Brain microvascular endothelial cell (primary cell): ENCODE measurements at regions not wholly inside any gene's neighbourhood (a gene's known extent, or its start where the extent isn't known, plus 50 kb on each side); places are given as distances from the start of the nearest gene placed in this dataset.

Experiments
- DNase-seq: peaks from one replicate; pipeline ENCODE4 v3.0.0-alpha.2; 2020
- H3K27ac ChIP-seq: fragments of 250-450 bp; sonication (Bioruptor Pico); 2 replicates; pipeline ENCODE4 v1.5.1; 2020; ENCODE audit warnings: mild to moderate bottlenecking, moderate library complexity
- H3K27me3 ChIP-seq: fragments of 250-450 bp; sonication (Bioruptor Pico); replicated peaks from 2 replicates; pipeline ENCODE4 v1.5.1; 2020; ENCODE audit warnings: mild to moderate bottlenecking
- H3K36me3 ChIP-seq: fragments of 250-450 bp; sonication (Bioruptor Pico); replicated peaks from 2 replicates; pipeline ENCODE4 v1.5.1; 2020; ENCODE audit warnings: mild to moderate bottlenecking
- H3K4me3 ChIP-seq: 2 replicates; pipeline ENCODE4 v1.5.1; 2011; ENCODE audit warnings: low read depth, mild to moderate bottlenecking, control low read depth, low read length, moderate library complexity
- in situ Hi-C: cut with HindIII; loops from 2 replicates; pipeline ENCODE4 v1.10.0; 2017; ENCODE audit warnings: low sequenced_read_pairs, low pct_ligation_motif_present
- TF ChIP-seq, protein P1 (sequence below): IDR thresholded peaks from 2 replicates; pipeline ENCODE4 v1.5.1; 2011; ENCODE audit warnings: low read depth, mild to moderate bottlenecking, moderate library complexity, low read length, control low read depth, inconsistent platforms; ENCODE audit errors: missing control alignments

DNA sequence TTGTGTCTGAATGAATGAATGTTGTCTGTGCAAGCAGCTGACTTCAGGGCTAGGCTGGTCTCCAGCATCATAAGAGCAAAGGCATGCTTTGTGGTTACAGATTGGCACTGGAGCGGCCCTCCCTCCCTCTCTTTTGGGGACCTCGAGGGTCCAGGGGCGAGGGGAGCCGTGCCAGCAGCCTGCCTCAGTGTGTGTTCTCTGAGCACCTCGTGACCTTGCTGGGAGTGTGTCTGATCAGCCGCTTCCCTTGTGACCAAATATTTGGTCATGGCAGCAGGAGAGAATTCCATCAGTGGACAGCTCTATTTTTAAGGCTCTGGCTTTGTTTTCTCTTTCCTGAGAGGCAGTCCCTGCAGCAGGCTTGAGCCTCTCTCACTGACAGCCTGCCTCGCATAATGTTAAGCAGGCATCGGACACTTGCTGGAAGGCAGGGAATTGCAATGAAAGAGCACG, 329.7 kb downstream of the UQCRFS1 start:
- Histone ChIP-seq H3K4me3 (no peak overlapping the region), H3K36me3 (no peaks in the 10 kb centered on the region), H3K27ac (no peak overlapping the region), H3K27me3 (no peaks in the 10 kb centered on the region)
- no peak for DNase-seq
- in situ Hi-C loops = no loop called here
- TF ChIP-seq, protein P1, sequence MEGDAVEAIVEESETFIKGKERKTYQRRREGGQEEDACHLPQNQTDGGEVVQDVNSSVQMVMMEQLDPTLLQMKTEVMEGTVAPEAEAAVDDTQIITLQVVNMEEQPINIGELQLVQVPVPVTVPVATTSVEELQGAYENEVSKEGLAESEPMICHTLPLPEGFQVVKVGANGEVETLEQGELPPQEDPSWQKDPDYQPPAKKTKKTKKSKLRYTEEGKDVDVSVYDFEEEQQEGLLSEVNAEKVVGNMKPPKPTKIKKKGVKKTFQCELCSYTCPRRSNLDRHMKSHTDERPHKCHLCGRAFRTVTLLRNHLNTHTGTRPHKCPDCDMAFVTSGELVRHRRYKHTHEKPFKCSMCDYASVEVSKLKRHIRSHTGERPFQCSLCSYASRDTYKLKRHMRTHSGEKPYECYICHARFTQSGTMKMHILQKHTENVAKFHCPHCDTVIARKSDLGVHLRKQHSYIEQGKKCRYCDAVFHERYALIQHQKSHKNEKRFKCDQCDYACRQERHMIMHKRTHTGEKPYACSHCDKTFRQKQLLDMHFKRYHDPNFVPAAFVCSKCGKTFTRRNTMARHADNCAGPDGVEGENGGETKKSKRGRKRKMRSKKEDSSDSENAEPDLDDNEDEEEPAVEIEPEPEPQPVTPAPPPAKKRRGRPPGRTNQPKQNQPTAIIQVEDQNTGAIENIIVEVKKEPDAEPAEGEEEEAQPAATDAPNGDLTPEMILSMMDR = no peak

DNA sequence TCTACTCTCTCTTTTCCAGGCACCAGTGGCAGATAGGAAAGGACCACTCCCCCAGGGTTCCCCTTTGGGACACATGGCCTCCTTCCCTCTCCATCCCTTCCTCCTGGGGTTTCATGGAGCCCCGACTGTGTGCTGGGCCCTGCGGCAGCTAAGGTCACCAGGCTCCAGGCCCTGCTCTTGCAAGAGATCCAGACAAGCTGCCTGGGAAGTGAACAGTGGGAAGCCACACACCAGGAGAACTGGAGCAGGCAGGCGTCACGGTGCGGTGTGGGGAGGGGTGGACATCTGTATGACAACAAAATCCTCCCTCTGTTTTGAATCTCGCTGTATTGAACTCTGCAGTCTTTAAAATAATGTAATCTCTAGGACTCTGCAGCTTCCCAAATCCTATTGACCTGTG, 330.1 kb downstream of the UQCRFS1 start:
- TF ChIP-seq, protein P1 = no peak
- no peak for DNase-seq
- H3K36me3 ChIP-seq = no peaks in the 10 kb centered on the region
- in situ Hi-C loops = no loop called here
- H3K27ac ChIP-seq = no peak overlapping the region
- H3K27me3 ChIP-seq = no peaks in the 10 kb centered on the region
- H3K4me3 ChIP-seq = no peak overlapping the region

DNA sequence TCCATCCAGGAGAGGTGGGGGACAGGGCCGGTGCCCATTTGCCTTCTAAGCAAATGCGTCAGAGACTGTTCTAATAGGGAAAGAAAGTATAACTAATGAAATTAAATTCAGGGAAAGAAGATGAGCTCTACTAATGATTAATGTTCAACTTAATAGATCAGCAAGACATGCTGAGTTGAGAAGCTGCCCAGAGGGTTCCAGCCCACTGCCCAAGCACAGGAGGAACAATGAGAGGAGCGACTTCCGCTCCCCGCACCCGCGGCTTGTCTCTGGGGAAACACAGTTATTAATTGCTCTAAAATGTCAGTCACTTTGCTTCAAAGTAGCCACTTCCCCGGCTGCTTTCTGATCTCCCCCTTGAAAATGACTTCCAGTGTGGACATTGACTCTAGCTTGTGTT, 331.3 kb downstream of the UQCRFS1 start:
- in situ Hi-C loops = no loop called here
- Histone ChIP-seq H3K27ac (no peak overlapping the region), H3K36me3 (no peaks in the 10 kb centered on the region), H3K27me3 (no peaks in the 10 kb centered on the region), H3K4me3 (no peak overlapping the region)
- TF ChIP-seq, protein P1 = no peak
- no peak for DNase-seq

DNA sequence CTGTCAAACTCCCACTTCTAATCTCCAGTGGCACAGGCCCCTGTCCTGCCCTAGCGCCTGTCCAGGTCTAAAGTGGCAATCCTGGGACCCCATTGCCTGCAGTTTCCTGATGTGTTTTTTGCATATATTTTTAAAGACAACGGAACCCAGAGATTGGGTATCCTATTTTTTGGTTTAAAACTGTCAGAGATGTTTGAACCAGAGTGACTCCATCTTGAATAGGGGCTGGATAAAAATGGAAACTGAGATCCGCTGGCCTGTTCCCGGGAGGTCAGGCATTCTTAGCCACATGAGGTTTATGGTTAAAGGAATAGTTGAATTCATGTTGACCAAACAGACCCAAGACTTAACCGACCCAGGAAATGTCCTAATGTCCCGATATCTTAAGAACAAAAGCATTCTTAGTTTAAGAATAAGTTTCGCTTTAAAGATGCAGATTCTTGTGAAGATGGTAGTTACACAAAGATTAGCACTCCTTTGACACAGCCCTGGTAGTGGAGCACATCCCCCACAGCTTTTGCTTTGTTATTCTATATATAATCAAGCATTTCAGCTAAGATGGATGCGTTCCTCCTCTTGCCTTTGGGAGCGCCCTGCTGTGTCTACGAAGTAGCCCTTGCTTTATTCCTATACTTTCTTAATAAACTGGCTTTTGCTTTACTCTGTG, 332.1 kb downstream of the UQCRFS1 start:
- H3K27me3 ChIP-seq = no peaks in the 10 kb centered on the region
- H3K36me3 ChIP-seq = no peaks in the 10 kb centered on the region
- TF ChIP-seq, protein P1 = no peak
- in situ Hi-C loops = no loop called here
- H3K27ac ChIP-seq = no peak overlapping the region
- DNase-seq = no peak
- no peak overlapping the region for H3K4me3 ChIP-seq

DNA sequence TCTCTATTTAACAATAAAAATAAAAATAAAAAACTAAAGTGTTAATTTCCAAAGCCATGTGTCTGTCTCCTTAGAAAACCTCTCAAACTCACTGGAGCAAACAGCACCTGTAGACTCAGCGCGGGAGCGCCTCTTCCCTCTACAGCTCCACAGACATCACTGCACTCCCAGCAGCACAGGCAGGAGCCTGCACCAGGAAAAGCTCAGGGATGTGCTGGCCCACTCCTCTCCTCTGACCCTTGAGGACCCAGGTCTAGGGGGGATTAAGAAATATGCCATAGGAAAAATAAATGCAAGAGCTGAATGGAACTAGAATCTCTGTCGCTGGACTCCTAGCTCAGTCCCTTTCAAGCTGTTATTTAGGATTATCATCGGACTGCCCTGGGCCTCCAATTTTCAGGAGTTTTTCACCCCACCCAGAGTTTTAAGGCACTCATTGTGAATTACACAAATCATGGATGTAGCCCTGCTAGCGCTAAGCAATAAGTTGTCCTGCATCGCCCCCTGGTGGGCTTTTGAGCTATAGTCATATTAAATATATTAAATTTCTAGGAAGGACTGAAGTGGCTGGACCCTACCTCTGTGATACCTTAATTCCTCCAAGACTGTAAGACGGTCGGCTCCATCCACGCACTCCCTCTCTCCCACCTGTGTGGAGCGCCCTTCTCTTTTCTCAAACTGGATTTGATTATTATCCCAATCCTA, 333.9 kb downstream of the UQCRFS1 start:
- TF ChIP-seq, protein P1 = peak; percentile 70
- in situ Hi-C loops = no loop called here
- H3K27me3 ChIP-seq = no peaks in the 10 kb centered on the region

DNA sequence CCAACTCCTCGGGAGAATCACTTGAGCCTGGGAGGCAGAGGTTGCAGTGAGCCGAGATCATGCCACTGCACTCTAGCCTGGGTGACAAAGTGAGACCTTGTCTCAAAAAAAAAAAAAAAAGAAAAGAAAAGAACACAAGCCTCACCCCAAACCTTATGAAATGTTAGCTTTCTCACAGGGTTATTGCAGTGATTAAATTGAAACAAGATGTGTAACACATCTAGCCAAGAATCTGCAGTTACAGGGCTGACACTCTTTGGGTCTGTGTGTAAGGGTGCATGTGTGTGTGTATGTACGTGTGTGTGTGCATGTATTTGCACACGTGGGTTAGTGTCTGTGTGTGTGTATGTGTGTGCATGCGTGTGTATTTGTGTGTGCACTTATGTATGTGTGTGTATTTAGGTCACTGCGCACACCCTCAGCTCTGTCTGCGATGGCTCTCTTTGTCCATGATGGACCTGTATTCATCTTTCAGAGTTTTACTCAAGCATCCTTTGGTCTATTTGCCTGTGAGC, 336.3 kb downstream of the UQCRFS1 start:
- no peak for DNase-seq
- no peak overlapping the region for H3K4me3 ChIP-seq
- no peak overlapping the region for H3K27ac ChIP-seq
- no peaks in the 10 kb centered on the region for H3K27me3 ChIP-seq
- no peaks in the 10 kb centered on the region for H3K36me3 ChIP-seq
- in situ Hi-C loops = no loop called here
- TF ChIP-seq, protein P1 = no peak

More for the DNA sequence above, 333.9 kb downstream of the UQCRFS1 start:
- H3K4me3 ChIP-seq = no peak overlapping the region
- no peak overlapping the region for H3K27ac ChIP-seq
- H3K36me3 ChIP-seq = no peaks in the 10 kb centered on the region
- peak; percentile 45 for DNase-seq
